SK-N-SH (cell line): ENCODE measurements at regions not wholly inside any gene's neighbourhood (a gene's known extent, or its start where the extent isn't known, plus 50 kb on each side); places are given as distances from the start of the nearest gene placed in this dataset.

Experiments
- CTCF ChIA-PET: fragments of 300-600, 350-600 bp; formaldehyde crosslinking; extraction: SDS; loops from one replicate; lab custom pipeline; 2021; lab: Yijun Ruan, JAX
- POLR2A ChIA-PET: fragments of 350-600 bp; sonication (Branson Sonifier 250); formaldehyde crosslinking; extraction: SDS; loops from one replicate; lab custom pipeline; 2020; ENCODE audit warnings: antibody characterized with exemption, inconsistent platforms; lab: Yijun Ruan, JAX
- DNase-seq: peaks from one replicate; pipeline ENCODE4 v3.0.0; 2012
- H2AFZ ChIP-seq: fragments of 200-600 bp; sonication (generic); 2 replicates; pipeline ENCODE4 v1.8.1; 2016; ENCODE audit warnings: antibody characterized with exemption, mild to moderate bottlenecking, low read depth
- H3F3A ChIP-seq: fragments of 200-600 bp; sonication (generic); replicated peaks from 2 replicates; pipeline ENCODE3; 2016; ENCODE audit warnings: antibody characterized with exemption, mild to moderate bottlenecking; ENCODE audit not compliant: insufficient read depth
- H3K27ac ChIP-seq, 2 experiments: fragments of 200-500 bp in 1 of 2; fragments of 200-600 bp in 1 of 2; sonication (Bioruptor generic) in 1 of 2; sonication (generic), shearing (Covaris generic) in 1 of 2; 2 replicates each; pipeline versions ENCODE4 v1.5.1 to v1.6.1; 2014 to 2016; ENCODE audit warnings: low read depth in 2 of 2, inconsistent platforms in 1 of 2, low read length in 1 of 2, mild to moderate bottlenecking in 1 of 2, mixed read lengths in 1 of 2
- H3K27me3 ChIP-seq: fragments of 200-600 bp; sonication (generic), shearing (Covaris generic); 2 replicates; pipeline ENCODE4 v1.6.1; 2016; ENCODE audit warnings: mixed run types; ENCODE audit not compliant: insufficient read depth
- H3K36me3 ChIP-seq, 2 experiments: fragments of 200-500 bp in 1 of 2; fragments of 200-600 bp in 1 of 2; sonication (Bioruptor generic) in 1 of 2; sonication (generic) in 1 of 2; replicated peaks in 1 of 2; 2 replicates each; pipeline versions ENCODE3 to v1.5.1; 2014 to 2016; ENCODE audit warnings: low read length in 1 of 2, mild to moderate bottlenecking in 1 of 2; ENCODE audit not compliant: insufficient read depth in 2 of 2, control insufficient read depth in 1 of 2
- H3K4me1 ChIP-seq, 2 experiments: fragments of 200-500 bp in 1 of 2; fragments of 200-600 bp in 1 of 2; sonication (Bioruptor generic) in 1 of 2; sonication (generic), shearing (Covaris generic) in 1 of 2; 2 replicates each; pipeline versions ENCODE4 v1.5.1 to v1.6.1; 2014 to 2016; ENCODE audit warnings: low read depth in 1 of 2, low read length in 1 of 2, mixed run types in 1 of 2; ENCODE audit not compliant: insufficient read depth in 2 of 2, control insufficient read depth in 1 of 2
- H3K4me2 ChIP-seq: fragments of 200-600 bp; sonication (generic), shearing (Covaris generic); 2 replicates; pipeline ENCODE4 v1.6.1; 2017; ENCODE audit warnings: mixed run types
- H3K4me3 ChIP-seq, 2 experiments: fragments of 200-500 bp in 1 of 2; fragments of 200-600 bp in 1 of 2; sonication (Bioruptor generic) in 1 of 2; sonication (generic), shearing (Covaris generic) in 1 of 2; 2 replicates each; pipeline versions ENCODE4 v1.5.1 to v1.8.1; 2014 to 2016; ENCODE audit warnings: low read depth in 2 of 2, inconsistent platforms in 1 of 2, low read length in 1 of 2, mild to moderate bottlenecking in 1 of 2, mixed read lengths in 1 of 2, moderate library complexity in 1 of 2
- H3K79me2 ChIP-seq: fragments of 200-600 bp; sonication (generic); 2 replicates; pipeline ENCODE4 v1.8.1; 2017; ENCODE audit warnings: mild to moderate bottlenecking; ENCODE audit not compliant: insufficient read depth
- H3K9ac ChIP-seq: fragments of 200-600 bp; sonication (generic); 2 replicates; pipeline ENCODE4 v1.6.1; 2017; ENCODE audit warnings: mixed run types
- H3K9me2 ChIP-seq: fragments of 200-600 bp; sonication (generic); 2 replicates; pipeline ENCODE4 v1.6.1; 2017; ENCODE audit warnings: mixed run types
- H3K9me3 ChIP-seq: fragments of 200-600 bp; sonication (generic); 2 replicates; pipeline ENCODE4 v1.6.1; 2017; ENCODE audit warnings: mixed run types, mild to moderate bottlenecking, moderate library complexity
- H4K20me1 ChIP-seq: fragments of 200-600 bp; sonication (generic); 2 replicates; pipeline ENCODE4 v1.6.1; 2017; ENCODE audit warnings: mild to moderate bottlenecking, mixed run types; ENCODE audit not compliant: insufficient read depth
- CHD2 ChIP-seq: fragments of 150-350 bp; IDR thresholded peaks from 2 replicates; pipeline ENCODE4 v1.6.1; 2018; ENCODE audit warnings: low read length; ENCODE audit not compliant: partially characterized antibody
- FOXJ3 ChIP-seq: sonication (generic); formaldehyde crosslinking; IDR thresholded peaks from 2 replicates; pipeline ENCODE4 v1.5.1; 2020; ENCODE audit warnings: mild to moderate bottlenecking, missing genetic modification reagents
- GATA2 ChIP-seq: sonication (generic); formaldehyde crosslinking; IDR thresholded peaks from 2 replicates; pipeline ENCODE4 v1.5.0; 2020; ENCODE audit warnings: mild to moderate bottlenecking, missing genetic modification reagents
- NRF1 ChIP-seq: IDR thresholded peaks from 2 replicates; pipeline ENCODE4 v1.6.1; 2012; ENCODE audit warnings: low read depth, mild to moderate bottlenecking, low read length
- POLR2AphosphoS5 ChIP-seq: IDR thresholded peaks from 2 replicates; pipeline ENCODE4 v1.6.1; 2012; ENCODE audit warnings: low read depth, low read length
- RAD21 ChIP-seq: IDR thresholded peaks from 2 replicates; pipeline ENCODE4 v1.6.1; 2012; ENCODE audit warnings: mild to moderate bottlenecking, low read length
- REST ChIP-seq: IDR thresholded peaks from 2 replicates; pipeline ENCODE4 v1.6.1; 2012; ENCODE audit warnings: mild to moderate bottlenecking, low read depth, low read length, moderate library complexity
- RFX5 ChIP-seq: IDR thresholded peaks from 2 replicates; pipeline ENCODE4 v1.6.1; 2012; ENCODE audit warnings: mild to moderate bottlenecking, improper control_type of control experiment, low read length
- SMC3 ChIP-seq: IDR thresholded peaks from 2 replicates; pipeline ENCODE4 v1.6.1; 2012; ENCODE audit warnings: low read depth, low read length, improper control_type of control experiment
- YY1 ChIP-seq: IDR thresholded peaks from 2 replicates; pipeline ENCODE4 v1.4.0; 2012; ENCODE audit warnings: low read depth, mild to moderate bottlenecking
- WGBS: methylation state at CpG from one replicate; pipeline ENCODE4 v1.1.6; 2017; ENCODE audit warnings: low lambda C conversion rate; 5-methylcytosine and 5-hydroxymethylcytosine counted together
- TF ChIP-seq, protein P1 (sequence below): IDR thresholded peaks from 2 replicates; pipeline ENCODE4 v1.4.0; 2012; ENCODE audit warnings: low read depth, borderline replicate concordance
- TF ChIP-seq, protein P2 (sequence below): IDR thresholded peaks from 2 replicates; pipeline ENCODE4; 2012
- TF ChIP-seq, protein P3 (sequence below): IDR thresholded peaks from 2 replicates; pipeline ENCODE4 v1.4.0; 2012; ENCODE audit warnings: low read depth, borderline replicate concordance

GRCh38 chr1:63255153-63255552 lies 67.2 kb upstream of the FOXD3 start:
- Histone ChIP-seq H3K36me3 (no peaks in the 10 kb centered on the region), H3K9me3 (no peaks in the 10 kb centered on the region), H3K79me2 (no peaks in the 10 kb centered on the region), H3K9me2 (no peaks in the 10 kb centered on the region)
- CTCF ChIA-PET, result no interaction called here
- TF ChIP-seq, protein P1, sequence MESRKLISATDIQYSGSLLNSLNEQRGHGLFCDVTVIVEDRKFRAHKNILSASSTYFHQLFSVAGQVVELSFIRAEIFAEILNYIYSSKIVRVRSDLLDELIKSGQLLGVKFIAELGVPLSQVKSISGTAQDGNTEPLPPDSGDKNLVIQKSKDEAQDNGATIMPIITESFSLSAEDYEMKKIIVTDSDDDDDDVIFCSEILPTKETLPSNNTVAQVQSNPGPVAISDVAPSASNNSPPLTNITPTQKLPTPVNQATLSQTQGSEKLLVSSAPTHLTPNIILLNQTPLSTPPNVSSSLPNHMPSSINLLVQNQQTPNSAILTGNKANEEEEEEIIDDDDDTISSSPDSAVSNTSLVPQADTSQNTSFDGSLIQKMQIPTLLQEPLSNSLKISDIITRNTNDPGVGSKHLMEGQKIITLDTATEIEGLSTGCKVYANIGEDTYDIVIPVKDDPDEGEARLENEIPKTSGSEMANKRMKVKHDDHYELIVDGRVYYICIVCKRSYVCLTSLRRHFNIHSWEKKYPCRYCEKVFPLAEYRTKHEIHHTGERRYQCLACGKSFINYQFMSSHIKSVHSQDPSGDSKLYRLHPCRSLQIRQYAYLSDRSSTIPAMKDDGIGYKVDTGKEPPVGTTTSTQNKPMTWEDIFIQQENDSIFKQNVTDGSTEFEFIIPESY, result no peak
- no peak for TF ChIP-seq NRF1
- TF ChIP-seq SMC3, result no peak
- no peak for TF ChIP-seq CHD2
- no peak for TF ChIP-seq YY1
- TF ChIP-seq RAD21, result no peak
- TF ChIP-seq, protein P2, sequence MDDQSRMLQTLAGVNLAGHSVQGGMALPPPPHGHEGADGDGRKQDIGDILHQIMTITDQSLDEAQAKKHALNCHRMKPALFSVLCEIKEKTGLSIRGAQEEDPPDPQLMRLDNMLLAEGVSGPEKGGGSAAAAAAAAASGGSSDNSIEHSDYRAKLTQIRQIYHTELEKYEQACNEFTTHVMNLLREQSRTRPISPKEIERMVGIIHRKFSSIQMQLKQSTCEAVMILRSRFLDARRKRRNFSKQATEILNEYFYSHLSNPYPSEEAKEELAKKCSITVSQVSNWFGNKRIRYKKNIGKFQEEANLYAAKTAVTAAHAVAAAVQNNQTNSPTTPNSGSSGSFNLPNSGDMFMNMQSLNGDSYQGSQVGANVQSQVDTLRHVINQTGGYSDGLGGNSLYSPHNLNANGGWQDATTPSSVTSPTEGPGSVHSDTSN, result no peak
- no peak for TF ChIP-seq FOXJ3
- no peak for TF ChIP-seq REST
- no peak for TF ChIP-seq RFX5
- no peak for TF ChIP-seq POLR2AphosphoS5
- no peak for TF ChIP-seq GATA2 (CRISPR knock-in tag)
- TF ChIP-seq, protein P3, sequence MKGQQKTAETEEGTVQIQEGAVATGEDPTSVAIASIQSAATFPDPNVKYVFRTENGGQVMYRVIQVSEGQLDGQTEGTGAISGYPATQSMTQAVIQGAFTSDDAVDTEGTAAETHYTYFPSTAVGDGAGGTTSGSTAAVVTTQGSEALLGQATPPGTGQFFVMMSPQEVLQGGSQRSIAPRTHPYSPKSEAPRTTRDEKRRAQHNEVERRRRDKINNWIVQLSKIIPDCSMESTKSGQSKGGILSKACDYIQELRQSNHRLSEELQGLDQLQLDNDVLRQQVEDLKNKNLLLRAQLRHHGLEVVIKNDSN, result no peak
- TF ChIP-seq, all 33 proteins: peak for 0
- no peak overlapping the region for H3K27ac ChIP-seq
- no peaks in the 10 kb centered on the region for H3K27me3 ChIP-seq
- DNase-seq, result no peak
- H3F3A ChIP-seq, result no peaks in the 10 kb centered on the region
- H2AFZ ChIP-seq, result no peak overlapping the region
- H3K4me3 ChIP-seq, result no peak overlapping the region
- POLR2A ChIA-PET, result no interaction called here
- no peaks in the 10 kb centered on the region for H3K4me1 ChIP-seq
- 37% methylated on average over 1 of the region's 1 CpG for WGBS
- H4K20me1 ChIP-seq, result no peaks in the 10 kb centered on the region
- H3K4me2 ChIP-seq, result no peak overlapping the region
- no peak overlapping the region for H3K9ac ChIP-seq
